ENCODE measurements at regions not wholly inside any gene's neighbourhood (a gene's known extent, or its start where the extent isn't known, plus 50 kb on each side); places are given as distances from the start of the nearest gene placed in this dataset.

GRCh38 chr1:222068101-222068500, 326.2 kb upstream of the DUSP10 start:
- H3K27me3 ChIP-seq (ENCODE audit: control insufficient read depth, insufficient read depth, low read length, poor library complexity, severe bottlenecking): no peaks in the 10 kb centered on the region
- no peak overlapping the region for H3K4me3 ChIP-seq (ENCODE audit: insufficient read depth, low read depth, low read length)
- no peak overlapping the region for H3K27ac ChIP-seq (ENCODE audit: insufficient read depth, low read depth, low read length, poor library complexity, severe bottlenecking)
- 95 to 97% methylated on average over 6 of the region's 6 CpGs for WGBS, 2 experiments
- H3K4me1 ChIP-seq (ENCODE audit: control insufficient read depth, insufficient read depth, low read length): peaks cover 5% of the 10 kb centered on the region
- no peaks in the 10 kb centered on the region for H3K36me3 ChIP-seq (ENCODE audit: control insufficient read depth, insufficient read depth, low read length)
- no peaks in the 10 kb centered on the region for H3K9me3 ChIP-seq (ENCODE audit: control insufficient read depth, low read length)

- Histone ChIP-seq H3K36me3 (ENCODE audit: control insufficient read depth, insufficient read depth, low read length) (no peaks in the 10 kb centered on the region), H3K9me3 (ENCODE audit: control insufficient read depth, low read length) (no peaks in the 10 kb centered on the region), H3K27me3 (ENCODE audit: control insufficient read depth, insufficient read depth, low read length, poor library complexity, severe bottlenecking) (no peaks in the 10 kb centered on the region), H3K27ac (ENCODE audit: insufficient read depth, low read depth, low read length, poor library complexity, severe bottlenecking) (no peak overlapping the region), H3K4me1 (ENCODE audit: control insufficient read depth, insufficient read depth, low read length) (peaks cover 4% of the 10 kb centered on the region), H3K4me3 (ENCODE audit: insufficient read depth, low read depth, low read length) (no peak overlapping the region)
- 86 to 100% methylated on average over 1 of the region's 1 CpG for WGBS, 2 experiments
Observed at GRCh38 chr1:222066539-222066938, 324.6 kb upstream of the DUSP10 start.

- H3K9me3 ChIP-seq (ENCODE audit: control insufficient read depth, low read length): no peaks in the 10 kb centered on the region
- 87 to 90% methylated on average over 2 to 3 of the region's 3 CpGs for WGBS, 2 experiments
- H3K27ac ChIP-seq (ENCODE audit: insufficient read depth, low read depth, low read length, poor library complexity, severe bottlenecking): no peak overlapping the region
- H3K4me3 ChIP-seq (ENCODE audit: insufficient read depth, low read depth, low read length): no peak overlapping the region
- no peaks in the 10 kb centered on the region for H3K27me3 ChIP-seq (ENCODE audit: control insufficient read depth, insufficient read depth, low read length, poor library complexity, severe bottlenecking)
- H3K4me1 ChIP-seq (ENCODE audit: control insufficient read depth, insufficient read depth, low read length): no peaks in the 10 kb centered on the region
- no peaks in the 10 kb centered on the region for H3K36me3 ChIP-seq (ENCODE audit: control insufficient read depth, insufficient read depth, low read length)
Observed at GRCh38 chr1:222065234-222065633, 323.3 kb upstream of the DUSP10 start.

- Histone ChIP-seq H3K27ac (ENCODE audit: insufficient read depth, low read depth, low read length, poor library complexity, severe bottlenecking) (no peak overlapping the region), H3K27me3 (ENCODE audit: control insufficient read depth, insufficient read depth, low read length, poor library complexity, severe bottlenecking) (no peaks in the 10 kb centered on the region), H3K4me1 (ENCODE audit: control insufficient read depth, insufficient read depth, low read length) (no peaks in the 10 kb centered on the region), H3K4me3 (ENCODE audit: insufficient read depth, low read depth, low read length) (no peak overlapping the region), H3K9me3 (ENCODE audit: control insufficient read depth, low read length) (no peaks in the 10 kb centered on the region), H3K36me3 (ENCODE audit: control insufficient read depth, insufficient read depth, low read length) (no peaks in the 10 kb centered on the region)
- 88% methylated on average over 3 of the region's 3 CpGs for WGBS, 2 experiments
Observed at GRCh38 chr1:222064388-222065211, 322.7 kb upstream of the DUSP10 start.

GRCh38 chr1:222062640-222063039, 320.8 kb upstream of the DUSP10 start:
- Histone ChIP-seq H3K27me3 (ENCODE audit: control insufficient read depth, insufficient read depth, low read length, poor library complexity, severe bottlenecking) (no peaks in the 10 kb centered on the region), H3K36me3 (ENCODE audit: control insufficient read depth, insufficient read depth, low read length) (no peaks in the 10 kb centered on the region), H3K4me1 (ENCODE audit: control insufficient read depth, insufficient read depth, low read length) (no peaks in the 10 kb centered on the region), H3K9me3 (ENCODE audit: control insufficient read depth, low read length) (no peaks in the 10 kb centered on the region), H3K4me3 (ENCODE audit: insufficient read depth, low read depth, low read length) (no peak overlapping the region), H3K27ac (ENCODE audit: insufficient read depth, low read depth, low read length, poor library complexity, severe bottlenecking) (no peak overlapping the region)

- Histone ChIP-seq H3K4me1 (ENCODE audit: control insufficient read depth, insufficient read depth, low read length) (no peaks in the 10 kb centered on the region), H3K27me3 (ENCODE audit: control insufficient read depth, insufficient read depth, low read length, poor library complexity, severe bottlenecking) (no peaks in the 10 kb centered on the region), H3K27ac (ENCODE audit: insufficient read depth, low read depth, low read length, poor library complexity, severe bottlenecking) (no peak overlapping the region), H3K9me3 (ENCODE audit: control insufficient read depth, low read length) (no peaks in the 10 kb centered on the region), H3K4me3 (ENCODE audit: insufficient read depth, low read depth, low read length) (no peak overlapping the region), H3K36me3 (ENCODE audit: control insufficient read depth, insufficient read depth, low read length) (no peaks in the 10 kb centered on the region)
- 89 to 92% methylated on average over 3 of the region's 3 CpGs for WGBS, 2 experiments
Observed at GRCh38 chr1:222061711-222062359, 319.9 kb upstream of the DUSP10 start.

GRCh38 chr1:222060210-222060916, 318.5 kb upstream of the DUSP10 start:
- H3K27me3 ChIP-seq (ENCODE audit: control insufficient read depth, insufficient read depth, low read length, poor library complexity, severe bottlenecking): no peaks in the 10 kb centered on the region
- no peaks in the 10 kb centered on the region for H3K36me3 ChIP-seq (ENCODE audit: control insufficient read depth, insufficient read depth, low read length)
- H3K4me3 ChIP-seq (ENCODE audit: insufficient read depth, low read depth, low read length): no peak overlapping the region
- no peak overlapping the region for H3K27ac ChIP-seq (ENCODE audit: insufficient read depth, low read depth, low read length, poor library complexity, severe bottlenecking)
- WGBS, 2 experiments: 85 to 90% methylated on average over 3 of the region's 3 CpGs
- no peaks in the 10 kb centered on the region for H3K4me1 ChIP-seq (ENCODE audit: control insufficient read depth, insufficient read depth, low read length)
- H3K9me3 ChIP-seq (ENCODE audit: control insufficient read depth, low read length): no peaks in the 10 kb centered on the region

GRCh38 chr1:222058249-222058648, 316.4 kb upstream of the DUSP10 start:
- no peak overlapping the region for H3K4me3 ChIP-seq (ENCODE audit: insufficient read depth, low read depth, low read length)
- H3K27ac ChIP-seq (ENCODE audit: insufficient read depth, low read depth, low read length, poor library complexity, severe bottlenecking): no peak overlapping the region
- H3K36me3 ChIP-seq (ENCODE audit: control insufficient read depth, insufficient read depth, low read length): no peaks in the 10 kb centered on the region
- 97 to 100% methylated on average over 1 to 2 of the region's 2 CpGs for WGBS, 2 experiments
- no peaks in the 10 kb centered on the region for H3K9me3 ChIP-seq (ENCODE audit: control insufficient read depth, low read length)
- no peaks in the 10 kb centered on the region for H3K27me3 ChIP-seq (ENCODE audit: control insufficient read depth, insufficient read depth, low read length, poor library complexity, severe bottlenecking)
- no peaks in the 10 kb centered on the region for H3K4me1 ChIP-seq (ENCODE audit: control insufficient read depth, insufficient read depth, low read length)

- H3K27me3 ChIP-seq (ENCODE audit: control insufficient read depth, insufficient read depth, low read length, poor library complexity, severe bottlenecking): no peaks in the 10 kb centered on the region
- no peaks in the 10 kb centered on the region for H3K9me3 ChIP-seq (ENCODE audit: control insufficient read depth, low read length)
- no peak overlapping the region for H3K4me3 ChIP-seq (ENCODE audit: insufficient read depth, low read depth, low read length)
- no peaks in the 10 kb centered on the region for H3K4me1 ChIP-seq (ENCODE audit: control insufficient read depth, insufficient read depth, low read length)
- H3K27ac ChIP-seq (ENCODE audit: insufficient read depth, low read depth, low read length, poor library complexity, severe bottlenecking): no peak overlapping the region
- 94 to 98% methylated on average over 3 of the region's 3 CpGs for WGBS, 2 experiments
- no peaks in the 10 kb centered on the region for H3K36me3 ChIP-seq (ENCODE audit: control insufficient read depth, insufficient read depth, low read length)
Observed at GRCh38 chr1:222057162-222057561, 315.3 kb upstream of the DUSP10 start.

- no peaks in the 10 kb centered on the region for H3K4me1 ChIP-seq (ENCODE audit: control insufficient read depth, insufficient read depth, low read length)
- no peak overlapping the region for H3K4me3 ChIP-seq (ENCODE audit: insufficient read depth, low read depth, low read length)
- H3K36me3 ChIP-seq (ENCODE audit: control insufficient read depth, insufficient read depth, low read length): no peaks in the 10 kb centered on the region
- H3K9me3 ChIP-seq (ENCODE audit: control insufficient read depth, low read length): no peaks in the 10 kb centered on the region
- WGBS, 2 experiments: 91 to 93% methylated on average over 6 of the region's 6 CpGs
- H3K27me3 ChIP-seq (ENCODE audit: control insufficient read depth, insufficient read depth, low read length, poor library complexity, severe bottlenecking): no peaks in the 10 kb centered on the region
- H3K27ac ChIP-seq (ENCODE audit: insufficient read depth, low read depth, low read length, poor library complexity, severe bottlenecking): no peak overlapping the region
Observed at GRCh38 chr1:222054416-222054815, 312.5 kb upstream of the DUSP10 start.
